SK-N-SH treated with all-trans-retinoic acid at 6 μM for 48 hours (cell line): ENCODE measurements at regions not wholly inside any gene's neighbourhood (a gene's known extent, or its start where the extent isn't known, plus 50 kb on each side); places are given as distances from the start of the nearest gene placed in this dataset.

ENCODE experiments used
- ISL1 ChIP-seq: fragments of 250-450 bp; sonication (Bioruptor Pico); IDR thresholded peaks from 2 replicates; pipeline ENCODE4 v2.1.2; 2022; ENCODE audit warnings: mild to moderate bottlenecking, moderate library complexity
- PPARA ChIP-seq: fragments of 250-450 bp; sonication (Bioruptor Pico); IDR thresholded peaks from 2 replicates; pipeline ENCODE4 v1.5.0; 2020; ENCODE audit warnings: mild to moderate bottlenecking, borderline replicate concordance
- SNAI2 ChIP-seq: fragments of 250-450 bp; sonication (Bioruptor Pico); IDR thresholded peaks from 2 replicates; pipeline ENCODE4 v1.5.0; 2020; ENCODE audit warnings: mild to moderate bottlenecking, moderate library complexity
- ZNF70 ChIP-seq: fragments of 450-650 bp; formaldehyde crosslinking; IDR thresholded peaks from 2 replicates; pipeline ENCODE4 v1.5.0; 2020; ENCODE audit warnings: mild to moderate bottlenecking, moderate library complexity

DNA sequence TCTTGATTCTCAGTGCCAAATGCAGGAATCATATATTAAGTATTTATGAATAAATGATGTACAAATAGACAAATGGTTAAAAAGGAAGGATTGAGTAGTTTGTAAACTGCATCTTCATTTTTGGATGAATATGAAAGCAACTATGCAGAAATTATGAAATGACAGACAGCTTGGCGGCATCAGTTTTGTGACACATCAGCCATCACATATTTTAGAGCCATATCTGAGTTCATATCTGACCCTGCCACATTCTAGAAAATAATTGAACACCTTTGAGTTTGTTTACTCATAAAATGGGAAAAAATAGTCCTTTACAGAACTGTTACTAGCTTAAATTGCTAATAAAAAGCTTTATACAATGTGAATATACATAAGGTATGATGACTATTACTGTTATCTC, 448.2 kb downstream of the KIF20B start:
- TF ChIP-seq PPARA (CRISPR knock-in tag), result no peak
- TF ChIP-seq ZNF70 (CRISPR knock-in tag), result no peak
- TF ChIP-seq ISL1 (CRISPR knock-in tag), result no peak
- no peak for TF ChIP-seq SNAI2 (CRISPR knock-in tag)
